Embryonic facial prominence (tissue), 1 donor: ENCODE measurements at regions not wholly inside any gene's neighbourhood (a gene's known extent, or its start where the extent isn't known, plus 50 kb on each side); places are given as distances from the start of the nearest gene placed in this dataset.

Source experiments
- DNase-seq: peaks from one replicate; pipeline ENCODE4 v3.0.0-alpha.2; 2016; ENCODE audit errors: extremely low spot score

DNA sequence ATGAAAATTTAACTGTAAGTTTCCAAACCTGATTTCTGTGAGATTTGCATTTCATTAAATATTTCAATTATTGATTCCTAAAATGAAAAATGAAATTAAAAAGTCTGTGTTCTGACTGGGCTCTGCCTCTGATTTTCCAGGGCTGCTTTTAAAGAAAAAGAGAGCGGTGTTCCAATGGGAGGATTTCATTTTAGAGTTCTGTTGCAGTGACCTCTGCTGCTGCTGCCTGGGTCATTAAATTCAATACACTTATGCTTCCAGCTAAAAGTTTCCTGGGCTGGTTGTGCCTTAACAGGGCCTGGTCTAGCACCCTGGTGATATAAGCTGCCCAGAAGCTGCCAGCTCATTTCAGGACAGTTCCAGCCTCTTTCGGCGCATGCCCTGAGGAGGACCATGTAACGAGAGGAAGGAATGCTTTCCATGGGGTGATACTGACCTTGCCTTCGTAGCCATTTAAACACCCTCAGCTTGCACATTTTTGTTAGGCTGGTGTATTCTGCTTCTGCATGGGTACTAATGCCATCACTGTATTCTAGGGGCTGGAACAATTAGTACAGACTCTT, 93.3 kb downstream of the TMEM174 start:
- DNase-seq = no peak

DNA sequence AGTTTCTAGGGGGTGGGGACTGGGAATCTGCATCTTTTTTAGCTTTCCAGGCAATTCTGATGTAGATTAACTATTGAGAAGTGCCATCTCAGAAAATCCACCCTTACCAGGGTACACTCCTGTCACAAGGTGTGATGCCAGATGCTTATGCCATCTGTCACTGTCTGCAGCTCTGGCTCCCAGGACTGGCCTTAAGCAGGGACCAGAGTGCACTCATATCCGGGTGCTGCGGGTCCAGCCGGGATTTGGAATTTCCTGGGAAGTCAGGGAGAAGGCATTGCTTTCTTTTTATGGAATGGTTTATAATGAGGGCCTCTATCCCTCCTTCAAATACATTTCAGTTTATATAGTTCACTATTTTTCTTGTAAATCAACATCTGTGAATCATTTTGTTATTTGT, 92.6 kb downstream of the TMEM174 start:
- no peak for DNase-seq

- DNase-seq = no peak
These were observed 91.6 kb downstream of the TMEM174 start for GRCh38 chr5:73264631-73265030.

- DNase-seq = no peak
These were observed 90.2 kb downstream of the TMEM174 start for GRCh38 chr5:73263001-73263710.

DNA sequence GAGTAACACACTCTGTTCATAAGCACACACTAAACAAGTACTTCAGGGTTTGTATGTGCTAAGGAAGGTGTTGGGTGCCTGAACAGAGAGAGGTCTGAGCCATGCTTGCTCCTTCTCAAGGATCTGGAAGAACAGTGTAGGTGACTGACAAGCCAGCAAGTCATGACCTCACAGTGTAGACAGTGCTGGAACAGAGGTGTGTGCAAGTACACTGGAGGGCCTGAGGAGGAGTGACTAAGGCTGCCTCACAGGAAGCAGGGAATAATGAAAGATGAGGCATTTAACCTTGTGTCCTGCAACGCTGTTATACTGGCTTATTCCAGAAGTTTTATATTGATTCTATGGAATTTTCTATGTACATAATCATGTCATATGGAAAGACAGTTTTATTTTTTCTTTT, 83.9 kb downstream of the TMEM174 start:
- DNase-seq = no peak

GRCh38 chr5:73256462-73256861, 83.5 kb downstream of the TMEM174 start:
- DNase-seq = no peak

DNA sequence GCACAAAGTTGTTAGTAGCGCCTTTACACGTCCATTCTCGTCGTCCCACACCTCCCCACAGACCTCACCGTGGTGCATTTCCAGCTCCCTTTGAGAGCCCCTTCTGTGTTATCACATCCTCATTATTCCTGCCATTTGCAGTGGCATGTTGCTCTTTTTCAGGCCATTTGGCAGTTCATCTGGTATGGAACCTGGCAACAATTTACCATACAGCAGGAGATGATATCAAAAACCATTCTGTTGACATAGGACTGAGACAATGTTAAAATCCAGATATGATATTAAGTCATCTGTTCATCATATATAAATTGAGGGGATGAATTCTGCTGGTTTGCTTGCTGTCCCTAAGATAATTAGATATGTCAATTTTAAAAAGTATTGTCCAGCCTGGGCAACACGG, 83.0 kb downstream of the TMEM174 start:
- DNase-seq = no peak

GRCh38 chr5:73254642-73255041, 81.6 kb downstream of the TMEM174 start:
- DNase-seq = no peak

GRCh38 chr5:73253047-73253660, 80.2 kb downstream of the TMEM174 start:
- DNase-seq = no peak

GRCh38 chr5:73250645-73251044, 77.7 kb downstream of the TMEM174 start:
- no peak for DNase-seq

DNA sequence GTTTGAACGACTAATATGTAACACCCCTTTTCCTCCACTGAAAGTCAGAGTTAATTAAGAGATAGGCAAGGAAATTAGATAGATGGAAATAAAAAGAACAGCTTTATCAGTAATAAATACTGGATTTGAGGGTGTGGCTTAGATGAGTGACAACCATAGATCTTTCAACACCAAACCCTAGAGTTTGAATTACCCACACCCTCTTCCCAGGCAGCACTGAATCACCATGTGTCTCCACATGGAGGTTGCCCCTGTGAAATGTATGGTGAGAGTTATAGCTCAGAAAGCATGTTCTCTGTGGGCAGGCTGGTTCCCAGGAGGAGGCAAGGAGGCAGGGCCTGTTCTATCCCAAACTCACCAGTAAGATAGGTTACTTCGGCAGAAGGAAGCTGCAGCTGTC, 69.7 kb downstream of the TMEM174 start:
- no peak for DNase-seq

DNA sequence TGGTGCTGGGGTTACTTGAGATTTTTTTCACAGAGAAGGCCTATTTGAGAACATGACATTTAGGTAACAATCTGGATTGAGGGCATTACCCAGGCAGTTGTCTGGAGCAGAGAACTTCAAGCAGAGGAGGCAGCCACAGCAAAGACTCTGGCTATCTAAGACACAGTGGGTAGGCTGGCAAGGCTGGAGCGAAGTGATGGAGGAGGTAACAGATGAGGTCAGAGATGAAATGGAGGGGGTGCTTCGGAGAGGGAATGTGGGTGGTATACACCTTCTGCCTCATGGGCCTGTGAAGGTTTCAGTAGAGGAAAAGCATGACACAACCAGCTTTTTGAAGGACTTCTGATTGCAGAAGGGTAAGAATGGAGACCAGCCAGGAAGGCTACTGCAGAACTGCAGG, 65.9 kb downstream of the TMEM174 start:
- DNase-seq = no peak

DNA sequence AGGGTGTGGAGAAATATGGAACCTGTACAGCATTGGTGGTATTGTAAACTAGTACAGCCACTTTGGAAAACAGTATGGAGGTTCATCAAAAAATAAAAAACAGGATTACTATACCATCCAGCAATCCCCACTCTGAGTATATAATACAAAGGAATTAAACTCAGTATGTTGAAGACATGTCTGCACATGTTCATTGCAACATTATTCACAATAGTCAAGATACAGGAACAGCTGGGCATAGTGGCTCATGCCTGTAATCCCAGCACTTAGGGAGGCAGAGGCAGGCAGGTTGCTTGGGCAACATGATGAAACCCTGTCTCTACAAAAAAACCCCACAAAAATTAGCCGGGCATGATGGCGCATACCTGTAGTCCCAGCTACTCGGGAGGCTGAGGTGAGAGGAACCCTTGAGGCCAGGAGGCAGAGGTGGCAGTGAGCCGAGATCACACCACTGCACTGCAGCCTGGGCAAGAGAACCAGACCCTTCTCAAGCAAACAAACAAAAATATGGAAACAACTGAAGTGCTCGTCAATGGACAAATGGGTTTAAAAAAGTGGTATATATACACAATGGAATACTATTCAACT, 63.6 kb downstream of the TMEM174 start:
- DNase-seq = no peak

DNA sequence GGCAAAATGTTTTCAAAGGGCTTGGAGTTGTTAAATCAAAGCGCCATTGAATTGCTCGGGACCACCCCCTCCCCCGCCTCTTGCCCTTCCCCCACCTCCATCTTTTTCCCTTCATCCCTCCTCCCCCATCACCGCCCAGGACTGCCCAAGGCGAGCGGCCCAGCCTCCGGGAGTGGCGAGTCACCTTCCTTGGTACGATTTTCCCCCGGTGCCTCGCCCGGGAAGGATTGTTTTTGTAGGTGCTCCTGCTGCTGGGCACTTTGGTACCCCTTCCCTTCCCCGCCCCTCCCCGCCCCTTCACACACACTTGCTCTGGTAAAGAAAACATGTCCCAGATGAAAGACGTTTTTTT, 61.2 kb downstream of the TMEM174 start:
- no peak for DNase-seq

- no peak for DNase-seq
These were observed 60.6 kb downstream of the TMEM174 start for GRCh38 chr5:73233461-73234203.

GRCh38 chr5:73233053-73233460, 60.1 kb downstream of the TMEM174 start:
- no peak for DNase-seq

GRCh38 chr5:73232266-73233041, 59.5 kb downstream of the TMEM174 start:
- DNase-seq = no peak

GRCh38 chr5:73231246-73231778, 58.3 kb downstream of the TMEM174 start:
- DNase-seq = no peak

DNA sequence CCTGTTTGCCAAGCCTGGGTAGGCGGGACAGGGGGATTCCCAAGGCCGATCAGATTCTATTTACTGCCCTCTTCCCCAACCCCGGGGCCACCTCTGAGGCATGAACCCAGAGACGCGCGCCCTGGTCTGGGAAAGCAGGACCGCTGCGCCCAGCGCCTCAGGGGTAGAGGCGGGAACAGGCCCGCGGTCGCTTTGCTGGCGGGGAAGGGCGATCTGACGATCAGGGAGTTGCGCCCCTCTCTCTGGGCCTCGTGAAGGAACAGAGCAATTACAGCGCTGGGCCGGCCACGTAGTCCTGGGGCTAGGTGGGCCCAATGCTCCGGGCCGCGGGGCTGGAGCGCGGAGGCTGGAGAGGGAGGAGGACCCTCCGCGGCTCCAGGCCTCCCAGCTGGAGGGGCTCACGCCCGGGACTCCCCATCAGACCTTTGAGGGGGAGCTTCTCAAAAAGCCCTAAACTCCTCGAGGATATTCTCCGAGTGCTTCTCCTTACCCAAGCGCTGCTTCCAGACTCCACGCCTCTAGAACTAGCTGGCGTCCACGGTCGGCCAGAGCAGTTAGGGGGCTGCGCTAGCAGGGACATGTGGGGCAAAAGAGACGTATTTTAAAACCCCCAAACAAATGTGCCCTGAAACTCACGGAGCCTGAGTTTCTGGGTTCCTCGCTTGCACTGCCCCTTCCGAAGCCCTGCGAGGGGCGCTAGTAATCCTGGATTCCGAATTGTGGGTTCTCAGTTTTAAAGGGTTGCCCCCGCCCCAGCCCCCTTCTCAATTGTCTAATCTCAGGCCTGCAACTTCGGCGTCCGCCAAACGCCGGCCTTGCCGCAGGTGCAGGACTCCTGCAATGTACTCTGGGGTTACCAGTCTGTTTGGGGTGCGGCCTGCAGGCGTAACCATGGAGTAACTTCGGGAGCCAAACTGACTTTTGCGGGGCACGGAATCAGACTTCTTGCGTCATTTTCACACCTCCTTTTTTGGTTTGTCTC, 57.6 kb downstream of the TMEM174 start:
- no peak for DNase-seq

GRCh38 chr5:73229271-73229670, 56.3 kb downstream of the TMEM174 start:
- DNase-seq = peak; percentile 67
